HepG2 (cell line): ENCODE measurements at regions not wholly inside any gene's neighbourhood (a gene's known extent, or its start where the extent isn't known, plus 50 kb on each side); places are given as distances from the start of the nearest gene placed in this dataset.

Source experiments
- DNMT1 ChIP-seq: sonication (generic); formaldehyde crosslinking; IDR thresholded peaks from 2 replicates; pipeline ENCODE4 v1.5.1; 2020; ENCODE audit warnings: mild to moderate bottlenecking, missing genetic modification reagents
- GPN1 ChIP-seq: sonication (generic); formaldehyde crosslinking; IDR thresholded peaks from 2 replicates; pipeline ENCODE4 v1.5.1; 2020; ENCODE audit warnings: missing genetic modification reagents, borderline replicate concordance
- HCFC1 ChIP-seq: fragments of 150-350 bp; IDR thresholded peaks from 2 replicates; pipeline ENCODE4 v1.6.1; 2014; ENCODE audit warnings: low read depth, low read length
- HOXA5 ChIP-seq: sonication (generic); formaldehyde crosslinking; IDR thresholded peaks from 2 replicates; pipeline ENCODE4 v1.4.0; 2020; ENCODE audit warnings: missing genetic modification reagents
- IRF2 ChIP-seq: IDR thresholded peaks from 2 replicates; pipeline ENCODE4 v1.6.1; 2018; ENCODE audit warnings: missing genetic modification reagents, missing compliant biosample characterization
- KDM2A ChIP-seq: sonication (generic); formaldehyde crosslinking; IDR thresholded peaks from 2 replicates; pipeline ENCODE4 v1.4.0; 2020; ENCODE audit warnings: low read depth, missing genetic modification reagents, borderline replicate concordance
- MYC ChIP-seq: sonication (generic); formaldehyde crosslinking; IDR thresholded peaks from 2 replicates; pipeline ENCODE4 v1.9.0; 2021; ENCODE audit warnings: missing genetic modification reagents, borderline replicate concordance
- NFYC ChIP-seq: IDR thresholded peaks from 2 replicates; pipeline ENCODE4 v1.6.1; 2016; ENCODE audit warnings: missing genetic modification reagents, missing compliant biosample characterization
- POGK ChIP-seq: sonication (generic); formaldehyde crosslinking; conservative IDR thresholded peaks from 2 replicates; pipeline ENCODE4 v1.8.0; 2022; ENCODE audit warnings: mild to moderate bottlenecking, moderate library complexity, missing genetic modification reagents
- RBM22 ChIP-seq: fragments of 200-400 bp; formaldehyde crosslinking; optimal IDR thresholded peaks from 2 replicates; pipeline ENCODE3; 2017; ENCODE audit warnings: mild to moderate bottlenecking, low read length, moderate library complexity
- XRCC5 ChIP-seq: fragments of 200-400 bp; formaldehyde crosslinking; optimal IDR thresholded peaks from 2 replicates; pipeline ENCODE3; 2017; ENCODE audit warnings: mild to moderate bottlenecking, low read length
- ZNF280D ChIP-seq: sonication (generic); formaldehyde crosslinking; IDR thresholded peaks from 2 replicates; pipeline ENCODE4 v1.5.1; 2020; ENCODE audit warnings: mild to moderate bottlenecking, missing genetic modification reagents
- ZNF557 ChIP-seq: sonication (generic); formaldehyde crosslinking; IDR thresholded peaks from 2 replicates; pipeline ENCODE4 v1.4.0; 2020; ENCODE audit warnings: missing genetic modification reagents
- ZNF558 ChIP-seq: sonication (generic); formaldehyde crosslinking; IDR thresholded peaks from 2 replicates; pipeline ENCODE4 v1.9.0; 2022; ENCODE audit warnings: mild to moderate bottlenecking, missing genetic modification reagents, borderline replicate concordance
- ZNF713 ChIP-seq: sonication (generic); formaldehyde crosslinking; IDR thresholded peaks from 2 replicates; pipeline ENCODE4 v1.4.0; 2020; ENCODE audit warnings: mild to moderate bottlenecking, missing genetic modification reagents
- ZNF878 ChIP-seq: sonication (generic); formaldehyde crosslinking; IDR thresholded peaks from 2 replicates; pipeline ENCODE4 v1.8.1; 2023; ENCODE audit warnings: mild to moderate bottlenecking, missing genetic modification reagents, moderate library complexity
- TF ChIP-seq, protein P1 (sequence below): sonication (generic); formaldehyde crosslinking; IDR thresholded peaks from 2 replicates; pipeline ENCODE4 v1.8.1; 2022; ENCODE audit warnings: mild to moderate bottlenecking, missing genetic modification reagents
- TF ChIP-seq, protein P2 (sequence below): fragments of 450-650 bp; IDR thresholded peaks from 2 replicates; pipeline ENCODE4 v1.6.1; 2016

GRCh38 chr11:33996498-33997454 lies 54.8 kb upstream of the CAPRIN1 start (continued):
- TF ChIP-seq KDM2A (CRISPR knock-in tag), result peak; percentile 50; the same call in 1 of the 2 replicates
- no peak for TF ChIP-seq NFYC (CRISPR knock-in tag)
- TF ChIP-seq IRF2 (CRISPR knock-in tag), result peak; percentile 48; the same call in 1 of the 2 replicates
- no peak for TF ChIP-seq HCFC1
- TF ChIP-seq, protein P1, sequence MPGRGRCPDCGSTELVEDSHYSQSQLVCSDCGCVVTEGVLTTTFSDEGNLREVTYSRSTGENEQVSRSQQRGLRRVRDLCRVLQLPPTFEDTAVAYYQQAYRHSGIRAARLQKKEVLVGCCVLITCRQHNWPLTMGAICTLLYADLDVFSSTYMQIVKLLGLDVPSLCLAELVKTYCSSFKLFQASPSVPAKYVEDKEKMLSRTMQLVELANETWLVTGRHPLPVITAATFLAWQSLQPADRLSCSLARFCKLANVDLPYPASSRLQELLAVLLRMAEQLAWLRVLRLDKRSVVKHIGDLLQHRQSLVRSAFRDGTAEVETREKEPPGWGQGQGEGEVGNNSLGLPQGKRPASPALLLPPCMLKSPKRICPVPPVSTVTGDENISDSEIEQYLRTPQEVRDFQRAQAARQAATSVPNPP, result no peak
- TF ChIP-seq ZNF558 (CRISPR knock-in tag), result no peak
- TF ChIP-seq ZNF878, result no peak
- no peak for TF ChIP-seq POGK (CRISPR knock-in tag)
- no peak for TF ChIP-seq RBM22
- TF ChIP-seq GPN1 (CRISPR knock-in tag), result no peak
- TF ChIP-seq ZNF280D (CRISPR knock-in tag), result no peak
- TF ChIP-seq HOXA5 (CRISPR knock-in tag), result peak; percentile 32; the same call in 1 of the 2 replicates
- peak; percentile 58 for TF ChIP-seq XRCC5
- TF ChIP-seq, protein P2, sequence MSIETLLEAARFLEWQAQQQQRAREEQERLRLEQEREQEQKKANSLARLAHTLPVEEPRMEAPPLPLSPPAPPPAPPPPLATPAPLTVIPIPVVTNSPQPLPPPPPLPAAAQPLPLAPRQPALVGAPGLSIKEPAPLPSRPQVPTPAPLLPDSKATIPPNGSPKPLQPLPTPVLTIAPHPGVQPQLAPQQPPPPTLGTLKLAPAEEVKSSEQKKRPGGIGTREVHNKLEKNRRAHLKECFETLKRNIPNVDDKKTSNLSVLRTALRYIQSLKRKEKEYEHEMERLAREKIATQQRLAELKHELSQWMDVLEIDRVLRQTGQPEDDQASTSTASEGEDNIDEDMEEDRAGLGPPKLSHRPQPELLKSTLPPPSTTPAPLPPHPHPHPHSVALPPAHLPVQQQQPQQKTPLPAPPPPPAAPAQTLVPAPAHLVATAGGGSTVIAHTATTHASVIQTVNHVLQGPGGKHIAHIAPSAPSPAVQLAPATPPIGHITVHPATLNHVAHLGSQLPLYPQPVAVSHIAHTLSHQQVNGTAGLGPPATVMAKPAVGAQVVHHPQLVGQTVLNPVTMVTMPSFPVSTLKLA, result no peak
- TF ChIP-seq ZNF713 (CRISPR knock-in tag), result no peak
- no peak for TF ChIP-seq MYC (CRISPR knock-in tag)
- TF ChIP-seq ZNF557, result no peak
- TF ChIP-seq DNMT1 (CRISPR knock-in tag), result no peak
